H1 (cell line): ENCODE measurements at regions not wholly inside any gene's neighbourhood (a gene's known extent, or its start where the extent isn't known, plus 50 kb on each side); places are given as distances from the start of the nearest gene placed in this dataset.

Experiments used
- CHD7 ChIP-seq: fragments of 300-600 bp; sonication (generic); IDR thresholded peaks from 2 replicates; pipeline ENCODE4 v1.7.1; 2012; ENCODE audit warnings: low read length, moderate library complexity, mild to moderate bottlenecking, inconsistent platforms; ENCODE audit not compliant: insufficient replicate concordance
- EGR1 ChIP-seq: IDR thresholded peaks from 2 replicates; pipeline ENCODE4 v1.6.1; 2011; ENCODE audit warnings: low read depth, low read length, borderline replicate concordance
- JUND ChIP-seq: IDR thresholded peaks from 2 replicates; pipeline ENCODE4 v1.6.1; 2011; ENCODE audit warnings: mild to moderate bottlenecking, improper control_type of control experiment, low read length
- RBBP5 ChIP-seq: IDR thresholded peaks from 2 replicates; pipeline ENCODE4 v1.7.1; 2012; ENCODE audit warnings: low read depth, mild to moderate bottlenecking, inconsistent platforms, low read length, moderate library complexity, borderline replicate concordance
- RNF2 ChIP-seq: fragments of 200-900, 300-1000 bp; sonication (generic); IDR thresholded peaks from 2 replicates; pipeline ENCODE4 v1.7.1; 2016; ENCODE audit warnings: borderline replicate concordance, low read depth, mild to moderate bottlenecking, antibody characterized with exemption, low read length; ENCODE audit not compliant: poor library complexity, severe bottlenecking; ENCODE audit errors: missing control alignments
- SIRT6 ChIP-seq: IDR thresholded peaks from one replicate; pipeline ENCODE4 v1.7.1; 2012; ENCODE audit warnings: low read length, inconsistent platforms
- SUZ12 ChIP-seq: fragments of 200-600 bp; sonication (generic); IDR thresholded peaks from 2 replicates; pipeline ENCODE4 v1.6.1; 2012; ENCODE audit warnings: mild to moderate bottlenecking, inconsistent platforms, low read length, moderate library complexity, mixed read lengths

GRCh38 chrX:56130436-56130835 is 101.7 kb upstream of the KLF8 start (continued):
- no peak for TF ChIP-seq CHD7
- TF ChIP-seq SIRT6: no peak
- no peak for TF ChIP-seq RBBP5
- no peak for TF ChIP-seq JUND
- TF ChIP-seq SUZ12: no peak
- TF ChIP-seq EGR1: no peak
- TF ChIP-seq RNF2: no peak
